ENCODE measurements at regions not wholly inside any gene's neighbourhood (a gene's known extent, or its start where the extent isn't known, plus 50 kb on each side); places are given as distances from the start of the nearest gene placed in this dataset.
"Not testable (repeated sequence)": the region's sequence is repeated elsewhere in the genome, so short reads cannot be mapped to it uniquely, and the experiment has no call there.

- in situ Hi-C loops (cut with HindIII; ENCODE audit: low sequenced_read_pairs), result no loop called here
Observed at GRCh38 chr12:84413656-84414055, 498.9 kb downstream of the SLC6A15 start.

- in situ Hi-C loops (cut with HindIII; ENCODE audit: low sequenced_read_pairs), result no loop called here
Observed at GRCh38 chr12:84412226-84412625, 500.4 kb downstream of the SLC6A15 start.

- in situ Hi-C loops (cut with HindIII; ENCODE audit: low sequenced_read_pairs), result no loop called here
Observed at GRCh38 chr12:84411031-84411430, 501.6 kb downstream of the SLC6A15 start.

- in situ Hi-C loops (cut with HindIII; ENCODE audit: low sequenced_read_pairs), result no loop called here
Observed at GRCh38 chr12:84408936-84409335, 503.7 kb downstream of the SLC6A15 start.

- in situ Hi-C loops (cut with HindIII; ENCODE audit: low sequenced_read_pairs), result not testable (repeated sequence)
Observed at GRCh38 chr12:84406720-84407119, 505.9 kb downstream of the SLC6A15 start.

GRCh38 chr12:84397846-84398245, 514.8 kb downstream of the SLC6A15 start:
- in situ Hi-C loops (cut with HindIII; ENCODE audit: low sequenced_read_pairs), result no loop called here

- in situ Hi-C loops (cut with HindIII; ENCODE audit: low sequenced_read_pairs), result no loop called here
Observed at GRCh38 chr12:84397263-84397662, 515.3 kb downstream of the SLC6A15 start.

- in situ Hi-C loops (cut with HindIII; ENCODE audit: low sequenced_read_pairs), result not testable (repeated sequence)
Observed at GRCh38 chr12:84391176-84391575, 521.4 kb downstream of the SLC6A15 start.

- in situ Hi-C loops (cut with HindIII; ENCODE audit: low sequenced_read_pairs), result no loop called here
Observed at GRCh38 chr12:84384384-84384783, 528.2 kb downstream of the SLC6A15 start.

GRCh38 chr12:84382486-84382885, 530.1 kb downstream of the SLC6A15 start:
- in situ Hi-C loops (cut with HindIII; ENCODE audit: low sequenced_read_pairs), result not testable (repeated sequence)

GRCh38 chr12:84376320-84376719, 536.3 kb downstream of the SLC6A15 start:
- in situ Hi-C loops (cut with HindIII; ENCODE audit: low sequenced_read_pairs), result no loop called here

- in situ Hi-C loops (cut with HindIII; ENCODE audit: low sequenced_read_pairs), result no loop called here
Observed at GRCh38 chr12:84375449-84376170, 537.0 kb downstream of the SLC6A15 start.

- in situ Hi-C loops (cut with HindIII; ENCODE audit: low sequenced_read_pairs), result no loop called here
Observed at GRCh38 chr12:84362552-84362897, 550.1 kb downstream of the SLC6A15 start.

- in situ Hi-C loops (cut with HindIII; ENCODE audit: low sequenced_read_pairs), result no loop called here
Observed at GRCh38 chr12:84361651-84362551, 550.7 kb downstream of the SLC6A15 start.

- in situ Hi-C loops (cut with HindIII; ENCODE audit: low sequenced_read_pairs), result no loop called here
Observed at GRCh38 chr12:84357314-84357713, 555.3 kb downstream of the SLC6A15 start.

GRCh38 chr12:84356224-84356623, 556.4 kb downstream of the SLC6A15 start:
- in situ Hi-C loops (cut with HindIII; ENCODE audit: low sequenced_read_pairs), result no loop called here

- in situ Hi-C loops (cut with HindIII; ENCODE audit: low sequenced_read_pairs), result no loop called here
Observed at GRCh38 chr12:84355561-84355960, 557.0 kb downstream of the SLC6A15 start.

- in situ Hi-C loops (cut with HindIII; ENCODE audit: low sequenced_read_pairs), result no loop called here
Observed at GRCh38 chr12:84348582-84348981, 564.0 kb downstream of the SLC6A15 start.

- in situ Hi-C loops (cut with HindIII; ENCODE audit: low sequenced_read_pairs), result no loop called here
Observed at GRCh38 chr12:84341467-84342193, 571.0 kb downstream of the SLC6A15 start.

GRCh38 chr12:84336231-84336630, 576.4 kb downstream of the SLC6A15 start:
- in situ Hi-C loops (cut with HindIII; ENCODE audit: low sequenced_read_pairs), result no loop called here

GRCh38 chr12:84329938-84330337, 582.7 kb downstream of the SLC6A15 start:
- in situ Hi-C loops (cut with HindIII; ENCODE audit: low sequenced_read_pairs), result no loop called here

Measured in DLD1 (cell line).